ENCODE measurements at regions not wholly inside any gene's neighbourhood (a gene's known extent, or its start where the extent isn't known, plus 50 kb on each side); places are given as distances from the start of the nearest gene placed in this dataset.

DNA sequence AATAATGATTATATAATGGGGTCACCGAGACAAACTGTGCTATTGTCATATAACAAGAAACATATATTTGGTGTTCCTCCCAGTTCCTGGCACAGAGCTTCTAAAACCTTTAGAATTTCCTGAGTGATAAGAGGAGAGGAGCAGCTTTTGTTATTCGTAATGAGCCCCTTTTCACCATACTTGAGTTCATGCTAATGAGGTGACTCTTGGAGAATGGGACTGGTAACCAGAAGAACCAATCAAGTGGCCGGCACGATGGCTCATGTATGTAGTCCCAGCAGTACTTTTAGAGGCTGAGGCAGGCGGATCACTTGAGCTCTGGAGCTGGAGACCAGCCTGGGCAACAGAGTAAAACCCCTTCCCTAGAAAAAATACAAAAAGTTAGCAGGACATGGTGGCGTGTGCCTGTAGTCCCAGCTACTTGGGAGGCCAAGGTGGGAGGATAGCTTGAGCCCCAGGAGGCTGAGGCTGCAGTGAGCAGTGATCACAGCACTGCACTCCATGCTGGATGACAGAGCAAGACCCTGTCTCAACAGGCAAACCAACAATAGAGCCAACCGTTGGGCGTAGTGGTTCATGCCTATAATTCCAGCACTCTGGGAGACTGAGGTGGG is 62.7 kb upstream of the FTH1 start:
- DNase-seq (ENCODE audit: extremely low read depth, low read depth, low spot score): no peak

DNA sequence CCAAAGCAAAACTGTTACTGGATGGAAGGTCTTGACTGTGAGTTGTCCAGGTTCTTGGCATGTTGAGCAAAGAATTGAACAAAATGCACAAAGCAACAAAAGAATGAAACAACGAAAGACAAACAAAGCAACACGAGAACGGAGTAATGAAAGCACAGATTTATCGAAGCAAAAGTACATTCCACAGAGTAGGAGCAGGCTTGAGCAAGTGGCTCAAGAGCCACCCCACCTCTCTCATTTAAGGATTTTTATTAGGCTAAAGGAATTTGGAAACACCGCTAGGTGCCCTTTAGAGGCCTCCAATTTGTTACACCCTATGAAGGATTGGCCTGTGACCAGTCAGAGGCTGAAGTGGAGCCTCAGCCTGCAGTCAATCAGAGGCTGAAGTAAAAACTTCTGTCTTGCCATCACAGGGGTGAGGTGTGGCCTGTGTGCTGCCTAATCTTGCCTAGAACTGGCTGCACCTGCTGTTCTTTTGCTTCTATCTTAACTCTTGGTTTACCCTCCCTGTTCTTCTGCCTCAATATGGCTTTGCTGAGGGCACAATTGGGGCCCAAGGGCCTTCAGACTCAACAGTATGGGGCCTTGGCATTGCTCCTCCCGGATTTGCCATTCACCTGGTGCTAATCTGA is 59.4 kb upstream of the FTH1 start:
- no peak for DNase-seq (ENCODE audit: extremely low read depth, low read depth, low spot score)

DNA sequence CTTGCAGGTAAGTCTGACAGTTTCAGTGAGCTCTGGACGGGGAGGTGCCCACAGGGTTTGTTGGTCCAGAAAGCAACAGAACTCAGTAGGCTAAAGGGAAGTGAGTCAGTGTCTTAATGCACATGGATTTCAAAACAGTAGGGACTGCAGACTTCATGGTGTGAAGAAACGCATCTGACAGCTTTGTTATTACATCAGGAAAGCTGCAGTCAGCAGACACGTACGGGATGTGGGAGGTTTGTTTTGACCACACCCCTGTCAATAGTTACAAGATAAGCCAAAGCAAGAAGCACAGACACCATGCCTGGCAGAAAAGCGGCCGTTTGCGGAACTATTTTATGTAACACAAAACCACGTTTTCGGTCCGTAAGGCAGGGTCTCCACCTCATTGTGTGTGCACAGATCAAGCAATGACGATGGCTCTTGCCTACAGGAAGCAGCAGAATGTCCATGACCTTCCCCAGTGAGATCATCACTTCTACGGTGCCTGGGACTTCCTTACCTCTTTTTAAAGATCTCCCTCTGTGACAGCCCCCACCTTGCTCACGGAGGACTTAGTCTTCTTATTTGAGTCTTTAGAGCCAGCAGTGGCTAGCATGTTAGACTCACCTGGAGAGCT is 58.2 kb upstream of the FTH1 start:
- DNase-seq (ENCODE audit: extremely low read depth, low read depth, low spot score): peak; percentile 92

DNA sequence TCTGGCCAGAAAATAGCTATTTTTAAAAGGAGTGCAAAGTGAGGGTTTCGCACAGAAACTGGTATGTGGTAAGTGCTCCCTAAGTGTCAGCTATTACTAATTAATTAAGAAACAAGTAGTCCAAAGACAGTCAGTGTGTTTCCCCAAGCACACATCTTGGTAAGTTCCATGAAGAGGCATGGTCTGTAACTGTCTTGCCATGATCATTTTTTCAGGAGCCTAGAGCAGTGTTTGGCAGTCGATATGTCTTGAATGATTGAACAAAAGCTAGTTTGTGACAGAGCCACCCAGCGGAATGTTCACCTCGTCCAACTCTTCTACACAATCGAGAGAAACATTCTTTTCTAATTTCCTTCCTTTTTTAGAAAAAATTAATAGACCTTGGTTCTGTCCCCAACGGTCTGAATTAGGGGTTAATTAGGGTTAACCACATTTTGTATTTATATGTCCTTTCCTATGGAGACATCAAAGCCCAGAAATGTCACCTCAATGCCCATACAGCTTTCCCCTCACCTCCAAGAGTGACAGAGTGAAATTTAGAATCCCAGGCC is 57.6 kb upstream of the FTH1 start:
- DNase-seq (ENCODE audit: extremely low read depth, low read depth, low spot score): no peak

DNA sequence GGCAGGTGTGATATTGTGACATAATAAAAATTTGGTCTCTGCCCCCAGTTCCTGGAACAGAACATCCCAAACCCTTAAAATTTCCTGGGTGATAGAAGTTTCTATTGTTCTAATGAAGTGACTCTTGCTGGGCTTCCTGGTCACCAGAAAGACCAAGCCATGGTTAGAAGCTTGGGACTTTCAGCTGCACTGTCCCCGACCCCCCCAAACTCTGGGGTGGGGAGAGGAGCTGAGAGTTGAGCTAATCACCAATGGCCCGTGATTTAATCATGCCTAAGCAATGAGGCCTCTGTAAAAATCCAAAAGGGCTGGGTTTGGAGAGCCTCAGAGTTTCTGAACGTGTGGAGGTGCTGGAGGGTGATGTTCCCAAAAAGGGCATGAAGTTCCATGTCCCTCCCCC is 54.8 kb upstream of the FTH1 start:
- DNase-seq (ENCODE audit: extremely low read depth, low read depth, low spot score): no peak

DNA sequence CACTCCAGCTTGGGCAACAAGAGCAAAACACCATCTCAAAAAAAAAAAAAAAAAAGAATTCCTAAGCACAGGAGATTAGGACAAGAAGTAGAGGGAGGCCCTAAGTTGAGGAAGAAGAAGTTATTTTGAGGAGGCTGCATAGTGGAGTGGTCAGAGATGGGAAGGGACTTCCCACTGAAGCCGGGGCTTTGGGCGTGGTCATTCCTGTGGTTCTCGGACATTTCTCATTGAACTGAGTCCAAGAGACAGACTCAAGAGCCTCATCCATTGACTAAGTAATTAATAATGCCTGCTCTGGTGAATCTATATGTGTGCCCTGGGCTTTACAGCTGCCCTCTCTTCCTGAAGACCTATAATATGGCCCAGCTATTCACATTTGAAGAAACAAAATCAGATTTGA is 53.2 kb upstream of the FTH1 start:
- DNase-seq (ENCODE audit: extremely low read depth, low read depth, low spot score): no peak

DNA sequence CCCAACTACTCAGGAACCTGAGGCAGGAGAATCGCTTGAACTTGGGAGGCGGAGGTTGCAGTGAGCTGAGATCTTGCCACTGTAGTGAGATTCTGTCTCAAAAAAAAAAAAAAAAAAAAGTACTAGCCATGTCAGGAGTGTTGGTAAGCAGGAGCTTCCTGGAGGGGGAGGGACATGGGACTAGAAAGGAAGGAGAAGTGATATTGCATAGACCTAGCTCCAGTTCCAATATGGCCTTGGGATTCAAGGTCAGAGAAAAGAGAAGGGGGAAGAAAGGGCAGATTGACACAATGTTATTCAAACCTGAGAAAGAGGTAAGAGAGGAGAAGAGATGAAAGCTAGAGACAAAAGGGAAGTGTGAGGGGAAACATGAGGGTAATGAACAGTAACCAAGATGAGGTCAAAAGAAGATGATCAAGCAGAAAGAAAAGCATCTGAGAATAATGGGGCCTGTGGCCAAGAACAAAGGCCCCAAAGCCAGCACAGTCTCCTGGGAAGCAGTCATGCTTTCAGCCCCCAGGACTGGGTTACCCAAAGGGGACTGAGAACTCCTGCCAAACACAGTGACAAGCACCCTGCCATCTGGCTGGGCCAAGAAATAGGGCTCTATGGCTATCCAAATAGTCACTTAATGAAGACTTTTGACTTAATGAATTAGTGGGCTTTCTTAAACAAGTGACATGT is 51.7 kb upstream of the FTH1 start:
- no peak for DNase-seq (ENCODE audit: extremely low read depth, low read depth, low spot score)

DNA sequence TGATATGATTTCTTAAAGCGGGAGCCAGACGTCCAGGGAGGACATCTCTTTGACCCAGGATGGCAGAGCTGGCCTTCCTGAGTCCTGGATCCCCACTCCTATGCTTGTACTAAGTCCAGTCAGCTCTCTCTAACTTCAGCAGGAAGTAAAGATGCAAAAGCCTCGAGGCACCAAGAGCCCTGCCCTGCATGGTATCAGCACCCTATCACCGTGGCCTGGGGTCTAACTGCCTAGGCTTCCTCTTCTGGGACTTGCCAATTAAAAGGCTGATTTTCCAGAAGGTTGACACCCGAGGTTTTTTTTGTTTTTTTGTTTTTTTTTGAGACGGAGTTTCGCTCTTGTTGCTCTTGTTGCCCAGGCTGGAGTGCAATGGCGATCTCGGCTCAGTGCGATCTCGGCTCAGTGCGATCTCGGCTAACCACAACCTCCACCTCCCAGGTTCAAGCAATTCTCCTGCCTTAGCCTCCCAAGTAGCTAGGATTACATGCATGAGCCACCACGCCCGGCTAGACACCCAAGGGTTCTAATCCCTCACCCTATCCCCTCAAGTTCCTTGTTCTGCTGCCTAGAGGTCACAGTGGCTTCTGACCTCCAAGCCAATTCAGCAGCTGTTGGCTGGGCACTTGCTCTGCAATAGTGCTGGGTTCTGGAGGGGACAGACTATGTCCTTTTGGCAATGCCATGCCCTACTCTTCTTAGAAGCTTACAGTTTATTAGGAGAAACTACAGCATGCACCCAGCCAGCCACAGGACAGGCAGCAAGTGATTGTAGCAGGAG is 50.6 kb upstream of the FTH1 start:
- DNase-seq (ENCODE audit: extremely low read depth, low read depth, low spot score): no peak

Data from glomerular endothelial cell (primary cell).